A673 (cell line): ENCODE measurements at regions not wholly inside any gene's neighbourhood (a gene's known extent, or its start where the extent isn't known, plus 50 kb on each side); places are given as distances from the start of the nearest gene placed in this dataset.

Experiments
- BruUV-seq: library from RNA; stranded (reverse); fragments of 400-500 nt; replicated peaks from 2 replicates; lab custom pipeline; 2021; lab: Mats Ljungman, UMichigan
- CTCF ChIA-PET: fragments of 300-600 bp; sonication (Branson Sonifier 250); formaldehyde crosslinking; loops from one replicate; lab custom pipeline; 2022; ENCODE audit warnings: antibody characterized with exemption; lab: Charles Lee
- POLR2A ChIA-PET: fragments of 300-600 bp; sonication (Branson Sonifier 250); formaldehyde crosslinking; loops from one replicate; lab custom pipeline; 2022; ENCODE audit warnings: antibody characterized with exemption; ENCODE audit not compliant: low non-redundant PET; lab: Charles Lee
- DNase-seq: peaks from one replicate; pipeline ENCODE4 v3.0.0-alpha.2; 2015; ENCODE audit warnings: low spot score
- H3K27ac ChIP-seq: fragments of 200-600 bp; sonication (generic); 2 replicates; pipeline ENCODE4 v1.5.1; 2016; ENCODE audit warnings: mixed run types, low read depth, mild to moderate bottlenecking, mixed read lengths, antibody characterized with exemption, low read length; ENCODE audit not compliant: poor library complexity, severe bottlenecking
- H3K27me3 ChIP-seq: fragments of 200-600 bp; sonication (generic); replicated peaks from 2 replicates; pipeline ENCODE4 v1.6.1; 2017; ENCODE audit warnings: mixed run types, low read depth, mild to moderate bottlenecking, mixed read lengths, antibody characterized with exemption, low read length; ENCODE audit not compliant: insufficient read depth, poor library complexity
- H3K36me3 ChIP-seq: fragments of 200-600 bp; sonication (generic); 2 replicates; pipeline ENCODE4 v1.6.1; 2016; ENCODE audit warnings: mixed run types, mild to moderate bottlenecking, mixed read lengths, antibody characterized with exemption, low read length; ENCODE audit not compliant: insufficient read depth, poor library complexity, severe bottlenecking
- H3K4me1 ChIP-seq: fragments of 200-600 bp; sonication (generic); 2 replicates; pipeline ENCODE4 v1.6.1; 2017; ENCODE audit warnings: mixed run types, mild to moderate bottlenecking, mixed read lengths, antibody characterized with exemption, low read length; ENCODE audit not compliant: insufficient read depth, poor library complexity, severe bottlenecking
- H3K4me3 ChIP-seq: fragments of 200-600 bp; sonication (generic); 2 replicates; pipeline ENCODE4 v1.5.1; 2016; ENCODE audit warnings: low read depth, mixed run types, mild to moderate bottlenecking, mixed read lengths, low read length; ENCODE audit not compliant: poor library complexity, severe bottlenecking
- H3K9me3 ChIP-seq: fragments of 200-600 bp; sonication (generic); 2 replicates; pipeline ENCODE4 v1.6.1; 2016; ENCODE audit warnings: mixed run types, low read depth, mild to moderate bottlenecking, mixed read lengths, antibody characterized with exemption, low read length; ENCODE audit not compliant: poor library complexity, severe bottlenecking
- EZH2 ChIP-seq: fragments of 200-600 bp; sonication (generic); IDR thresholded peaks from 2 replicates; pipeline ENCODE4 v1.6.1; 2017; ENCODE audit warnings: borderline replicate concordance, low read depth, mild to moderate bottlenecking, mixed read lengths, antibody characterized with exemption, low read length; ENCODE audit not compliant: poor library complexity, severe bottlenecking
- intact Hi-C: fragments of 100-400 bp; cut with micrococcal nuclease; formaldehyde crosslinking; loops from one replicate; pipeline ENCODE4 v1.10.0; 2022; ENCODE audit not compliant: unreplicated experiment
- TF ChIP-seq, protein P1 (sequence below): fragments of 300-800, 200-600 bp; sonication (generic); conservative IDR thresholded peaks from 2 replicates; pipeline ENCODE4 v1.5.1; 2017; ENCODE audit warnings: low read depth, mild to moderate bottlenecking, antibody characterized with exemption, low read length, moderate library complexity, mixed read lengths

- intact Hi-C loops: no loop called here
- H3K4me1 ChIP-seq: no peaks in the 10 kb centered on the region
- H3K36me3 ChIP-seq: no peaks in the 10 kb centered on the region
- no peak overlapping the region for H3K27ac ChIP-seq
- CTCF ChIA-PET: no interaction called here
- BruUV-seq: no TSS peak
- TF ChIP-seq, protein P1, sequence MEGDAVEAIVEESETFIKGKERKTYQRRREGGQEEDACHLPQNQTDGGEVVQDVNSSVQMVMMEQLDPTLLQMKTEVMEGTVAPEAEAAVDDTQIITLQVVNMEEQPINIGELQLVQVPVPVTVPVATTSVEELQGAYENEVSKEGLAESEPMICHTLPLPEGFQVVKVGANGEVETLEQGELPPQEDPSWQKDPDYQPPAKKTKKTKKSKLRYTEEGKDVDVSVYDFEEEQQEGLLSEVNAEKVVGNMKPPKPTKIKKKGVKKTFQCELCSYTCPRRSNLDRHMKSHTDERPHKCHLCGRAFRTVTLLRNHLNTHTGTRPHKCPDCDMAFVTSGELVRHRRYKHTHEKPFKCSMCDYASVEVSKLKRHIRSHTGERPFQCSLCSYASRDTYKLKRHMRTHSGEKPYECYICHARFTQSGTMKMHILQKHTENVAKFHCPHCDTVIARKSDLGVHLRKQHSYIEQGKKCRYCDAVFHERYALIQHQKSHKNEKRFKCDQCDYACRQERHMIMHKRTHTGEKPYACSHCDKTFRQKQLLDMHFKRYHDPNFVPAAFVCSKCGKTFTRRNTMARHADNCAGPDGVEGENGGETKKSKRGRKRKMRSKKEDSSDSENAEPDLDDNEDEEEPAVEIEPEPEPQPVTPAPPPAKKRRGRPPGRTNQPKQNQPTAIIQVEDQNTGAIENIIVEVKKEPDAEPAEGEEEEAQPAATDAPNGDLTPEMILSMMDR: no peak
- no peak for TF ChIP-seq EZH2
- H3K27me3 ChIP-seq: no peaks in the 10 kb centered on the region
- no peak for DNase-seq
- POLR2A ChIA-PET: no interaction called here
- H3K4me3 ChIP-seq: no peak overlapping the region
- H3K9me3 ChIP-seq: no peaks in the 10 kb centered on the region
Observed at GRCh38 chr13:64847767-64848166, 2382.4 kb downstream of the PCDH9 start.

- no TSS peak for BruUV-seq
Observed at GRCh38 chr13:64845110-64845509, 2385.0 kb downstream of the PCDH9 start.

DNA sequence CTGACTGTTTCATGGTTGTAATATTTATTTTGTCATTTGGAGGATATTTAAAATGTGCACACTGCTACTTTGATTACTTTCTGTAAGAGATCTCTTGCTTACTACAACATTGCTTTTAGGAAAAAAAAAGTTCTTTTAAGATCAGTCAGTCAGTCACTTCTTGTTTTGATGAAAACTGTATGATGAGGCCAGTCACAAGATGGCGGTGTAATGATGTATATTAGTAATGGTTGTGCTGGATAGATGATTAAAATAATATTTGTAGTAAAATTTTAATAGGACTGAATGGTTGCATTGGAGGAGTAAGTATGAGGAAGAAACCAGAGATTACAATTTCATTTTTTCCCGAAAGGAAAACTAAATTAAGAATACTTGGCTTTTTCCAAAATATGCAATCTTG is 2411.1 kb downstream of the PCDH9 start:
- Histone ChIP-seq H3K36me3 (no peaks in the 10 kb centered on the region), H3K9me3 (no peaks in the 10 kb centered on the region), H3K27ac (no peak overlapping the region), H3K4me1 (no peaks in the 10 kb centered on the region), H3K4me3 (no peak overlapping the region), H3K27me3 (no peaks in the 10 kb centered on the region)
- TF ChIP-seq, protein P1: no peak
- no peak for TF ChIP-seq EZH2
- DNase-seq: no peak
- CTCF ChIA-PET: no interaction called here
- POLR2A ChIA-PET: no interaction called here
- intact Hi-C loops: no loop called here
- no TSS peak for BruUV-seq

More at GRCh38 chr13:64845110-64845509, 2385.0 kb downstream of the PCDH9 start:
- TF ChIP-seq, protein P1: no peak
- TF ChIP-seq EZH2: no peak
- ChIA-PET POLR2A (no interaction called here), CTCF (no interaction called here)
- no peaks in the 10 kb centered on the region for H3K36me3 ChIP-seq
- no peak overlapping the region for H3K4me3 ChIP-seq
- H3K27me3 ChIP-seq: no peaks in the 10 kb centered on the region
- H3K4me1 ChIP-seq: no peaks in the 10 kb centered on the region
- no peak overlapping the region for H3K27ac ChIP-seq
- DNase-seq: no peak
- H3K9me3 ChIP-seq: no peaks in the 10 kb centered on the region
- intact Hi-C loops: no loop called here
